MM.1S (cell line): ENCODE measurements at regions not wholly inside any gene's neighbourhood (a gene's known extent, or its start where the extent isn't known, plus 50 kb on each side); places are given as distances from the start of the nearest gene placed in this dataset.

Experiments used
- CTCF ChIP-seq: fragments of 300-600 bp; sonication (generic); IDR thresholded peaks from 2 replicates; pipeline ENCODE4 v1.5.1; 2016; ENCODE audit warnings: antibody characterized with exemption, low read length, mixed read lengths
- EZH2 ChIP-seq: fragments of 300-600 bp; sonication (generic); optimal IDR thresholded peaks from 2 replicates; pipeline ENCODE3; 2017; ENCODE audit warnings: low read depth, mild to moderate bottlenecking, antibody characterized with exemption, low read length, mixed read lengths

DNA sequence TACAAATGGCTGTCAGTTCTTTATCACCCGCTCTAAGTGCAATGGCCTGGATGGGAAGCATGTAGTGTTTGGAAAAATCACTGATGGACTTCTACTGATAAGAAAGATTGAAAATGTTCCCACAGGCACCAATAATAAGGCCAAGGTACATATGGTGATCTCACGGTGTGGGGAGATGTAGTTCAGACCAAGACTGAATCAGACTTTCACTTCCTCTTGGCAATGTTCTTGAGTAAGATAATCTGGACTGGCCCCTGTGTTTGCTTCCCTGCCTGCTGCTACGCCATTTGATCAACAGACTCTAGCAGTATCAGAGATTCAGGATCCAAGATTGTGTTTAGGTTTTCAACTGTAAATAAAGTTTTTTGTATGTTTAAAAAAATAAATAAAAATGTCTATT is 682.2 kb upstream of the AMOT start:
- no peak for TF ChIP-seq CTCF
- TF ChIP-seq EZH2, result no peak
